Aorta (tissue), 5 donors: ENCODE measurements at regions not wholly inside any gene's neighbourhood (a gene's known extent, or its start where the extent isn't known, plus 50 kb on each side); places are given as distances from the start of the nearest gene placed in this dataset.
"Not testable (repeated sequence)": the region's sequence is repeated elsewhere in the genome, so short reads cannot be mapped to it uniquely, and the experiment has no call there.

Source experiments
- ATAC-seq: fragments of 200-7000 bp; cut with Tn5 transposase; one replicate; pipeline ENCODE4 v1.9.1; 2022; ENCODE audit warnings: moderate library complexity; ENCODE audit not compliant: low FRiP score
- DNase-seq, 2 donors: peaks; one replicate each; pipeline ENCODE4 v3.0.0-alpha.2; 2020
- H3K27ac ChIP-seq, 2 donors: one replicate each; pipeline ENCODE4 v1.5.1; 2013; ENCODE audit warnings: low read length in 2 of 2, mild to moderate bottlenecking in 2 of 2, moderate library complexity in 2 of 2, control low read depth in 1 of 2, inconsistent platforms in 1 of 2, low read depth in 1 of 2
- H3K27me3 ChIP-seq, 2 donors: one replicate each; pipeline ENCODE4 v1.6.1; 2013; ENCODE audit warnings: control low read depth in 1 of 2, low read length in 1 of 2, mild to moderate bottlenecking in 1 of 2, moderate library complexity in 1 of 2; ENCODE audit not compliant: insufficient read depth in 2 of 2, control insufficient read depth in 1 of 2
- H3K36me3 ChIP-seq, 2 donors: one replicate each; pipeline ENCODE4 v1.6.1; 2013; ENCODE audit warnings: control low read depth in 1 of 2, low read length in 1 of 2, mild to moderate bottlenecking in 1 of 2; ENCODE audit not compliant: insufficient read depth in 2 of 2, control insufficient read depth in 1 of 2
- H3K4me1 ChIP-seq, 2 donors: one replicate each; pipeline ENCODE4 v1.6.1; 2013; ENCODE audit warnings: low read length in 2 of 2, control low read depth in 1 of 2, mild to moderate bottlenecking in 1 of 2, moderate library complexity in 1 of 2; ENCODE audit not compliant: insufficient read depth in 2 of 2, control insufficient read depth in 1 of 2
- H3K4me3 ChIP-seq, 2 donors: one replicate each; pipeline ENCODE4 v1.5.1; 2013; ENCODE audit warnings: low read length in 2 of 2, control low read depth in 1 of 2, mild to moderate bottlenecking in 1 of 2
- H3K9me3 ChIP-seq: one replicate; pipeline ENCODE4 v1.6.1; 2013; ENCODE audit warnings: mild to moderate bottlenecking, low read length; ENCODE audit not compliant: control insufficient read depth
- WGBS, 2 donors: extraction: QIAGEN DNeasy Blood & Tissue Kit; methylation state at CpG; one replicate each; pipeline ENCODE4 v1.1.7; 2013; 5-methylcytosine and 5-hydroxymethylcytosine counted together
- intact Hi-C, 2 donors: fragments of 100-400 bp; cut with DNase I; formaldehyde crosslinking; loops; one replicate each; pipeline versions ENCODE4 v1.14.2 to v1.15.0; 2022
- donor health status: healthy with polysubstance abuse.
- donor health status: Bipolar disorder and iron deficiency.
- donor health status: DM: no; HTN: no; CAD: no.
- donor health status: DM: no; HTN: no; CAD: no.
- donor health status: DM: yes; HTN: yes; CAD: no.

- H3K4me1 ChIP-seq, result peaks cover 0 to 2% of the 10 kb centered on the region in 2 donors
- H3K27ac ChIP-seq, result no peak overlapping the region
- ATAC-seq (no peak), DNase-seq (no peak)
- H3K27me3 ChIP-seq, result no peaks in the 10 kb centered on the region
- no peak overlapping the region for H3K4me3 ChIP-seq
- no peaks in the 10 kb centered on the region for H3K36me3 ChIP-seq
- intact Hi-C loops, result no loop called here
- peaks cover 2% of the 10 kb centered on the region for H3K9me3 ChIP-seq
- 87 to 91% methylated on average over 2 of the region's 2 CpGs for WGBS, 2 donors
Measured at GRCh38 chr12:18878676-18879180, 140.8 kb downstream of the CAPZA3 start.

- intact Hi-C loops, result no loop called here
- Histone ChIP-seq H3K4me1 (no peaks in the 10 kb centered on the region), H3K36me3 (no peaks in the 10 kb centered on the region), H3K27me3 (no peaks in the 10 kb centered on the region), H3K27ac (no peak overlapping the region), H3K9me3 (peaks cover 2% of the 10 kb centered on the region), H3K4me3 (no peak overlapping the region)
- WGBS, 2 donors, result 28 to 36% methylated on average over 5 of the region's 5 CpGs
- ATAC-seq (no peak), DNase-seq (no peak)
Measured at GRCh38 chr12:18882690-18883089, 144.8 kb downstream of the CAPZA3 start.

- no peak for DNase-seq
- no peaks in the 10 kb centered on the region for H3K4me1 ChIP-seq
- H3K36me3 ChIP-seq, result no peaks in the 10 kb centered on the region
- no peaks in the 10 kb centered on the region for H3K9me3 ChIP-seq
- no peak for ATAC-seq
- H3K27me3 ChIP-seq, result no peaks in the 10 kb centered on the region
- H3K27ac ChIP-seq, result no peak overlapping the region
- intact Hi-C loops, result no loop called here
- WGBS, 2 donors, result 35 to 41% methylated on average over 3 of the region's 3 CpGs
- H3K4me3 ChIP-seq, result no peak overlapping the region
Measured at GRCh38 chr12:18886962-18887361, 149.0 kb downstream of the CAPZA3 start.

GRCh38 chr12:18887368-18887767 lies 149.4 kb downstream of the CAPZA3 start:
- ATAC-seq, result no peak
- intact Hi-C loops, result no loop called here
- Histone ChIP-seq H3K4me3 (no peak overlapping the region), H3K9me3 (no peaks in the 10 kb centered on the region), H3K36me3 (no peaks in the 10 kb centered on the region), H3K27me3 (no peaks in the 10 kb centered on the region), H3K4me1 (no peaks in the 10 kb centered on the region), H3K27ac (no peak overlapping the region)
- no peak for DNase-seq
- 39 to 50% methylated on average over 4 of the region's 4 CpGs for WGBS, 2 donors

- DNase-seq (no peak), ATAC-seq (peak; percentile 82)
- Histone ChIP-seq H3K9me3 (no peaks in the 10 kb centered on the region), H3K27ac (no peak overlapping the region), H3K36me3 (no peaks in the 10 kb centered on the region), H3K4me3 (no peak overlapping the region), H3K4me1 (no peaks in the 10 kb centered on the region), H3K27me3 (no peaks in the 10 kb centered on the region)
- 78 to 83% methylated on average over 2 of the region's 2 CpGs for WGBS, 2 donors
- intact Hi-C loops, result no loop called here
Measured at GRCh38 chr12:18888047-18888446, 150.1 kb downstream of the CAPZA3 start.

- H3K36me3 ChIP-seq, H3K9me3 ChIP-seq, DNase-seq, H3K4me3 ChIP-seq, H3K4me1 ChIP-seq, intact Hi-C loops, H3K27ac ChIP-seq, H3K27me3 ChIP-seq, ATAC-seq: not testable (repeated sequence)
- WGBS, 2 donors, result 91 to 92% methylated on average over 3 of the region's 3 CpGs
Measured at GRCh38 chr12:18890621-18891020, 152.7 kb downstream of the CAPZA3 start.

GRCh38 chr12:18895540-18895939 lies 157.6 kb downstream of the CAPZA3 start:
- Histone ChIP-seq H3K27me3 (no peaks in the 10 kb centered on the region), H3K4me1 (no peaks in the 10 kb centered on the region), H3K36me3 (no peaks in the 10 kb centered on the region), H3K9me3 (no peaks in the 10 kb centered on the region), H3K4me3 (no peak overlapping the region), H3K27ac (no peak overlapping the region)
- 93 to 94% methylated on average over 9 of the region's 9 CpGs for WGBS, 2 donors
- intact Hi-C loops, result no loop called here
- ATAC-seq (no peak), DNase-seq (no peak)

GRCh38 chr12:18895946-18896345 lies 158.0 kb downstream of the CAPZA3 start:
- no peaks in the 10 kb centered on the region for H3K27me3 ChIP-seq
- H3K4me3 ChIP-seq, result no peak overlapping the region
- no peaks in the 10 kb centered on the region for H3K36me3 ChIP-seq
- no peak for ATAC-seq
- 56 to 67% methylated on average over 7 of the region's 7 CpGs for WGBS, 2 donors
- no peak overlapping the region for H3K27ac ChIP-seq
- intact Hi-C loops, result no loop called here
- H3K4me1 ChIP-seq, result no peaks in the 10 kb centered on the region
- DNase-seq, result no peak
- no peaks in the 10 kb centered on the region for H3K9me3 ChIP-seq

GRCh38 chr12:18897823-18898222 lies 159.9 kb downstream of the CAPZA3 start:
- H3K4me1 ChIP-seq, result no peaks in the 10 kb centered on the region
- 67 to 70% methylated on average over 5 of the region's 5 CpGs for WGBS, 2 donors
- ATAC-seq (no peak), DNase-seq (no peak)
- H3K9me3 ChIP-seq, result peaks cover 1% of the 10 kb centered on the region
- H3K27me3 ChIP-seq, result no peaks in the 10 kb centered on the region
- no peak overlapping the region for H3K27ac ChIP-seq
- intact Hi-C loops, result no loop called here
- H3K4me3 ChIP-seq, result no peak overlapping the region
- H3K36me3 ChIP-seq, result no peaks in the 10 kb centered on the region
